Thyroid gland (tissue), 4 donors: ENCODE measurements at regions not wholly inside any gene's neighbourhood (a gene's known extent, or its start where the extent isn't known, plus 50 kb on each side); places are given as distances from the start of the nearest gene placed in this dataset.

ENCODE experiments used
- DNase-seq, 2 donors: peaks; one replicate each; pipeline ENCODE4 v3.0.0-alpha.2; 2019
- H3K27ac ChIP-seq, 3 donors: fragments of 200-600 bp; sonication (generic); 1 replicate in 2 of 3; 2 replicates in 1 of 3; pipeline ENCODE4 v1.5.1; 2016 to 2019; ENCODE audit warnings: mild to moderate bottlenecking in 1 of 3, moderate library complexity in 1 of 3
- H3K27me3 ChIP-seq: fragments of 200-600 bp; sonication (generic); one replicate; pipeline ENCODE4 v1.5.1; 2019
- H3K36me3 ChIP-seq, 2 donors: fragments of 200-600 bp; sonication (generic); one replicate each; pipeline ENCODE4 v1.5.1; 2016 to 2019
- H3K4me1 ChIP-seq, 2 donors: fragments of 200-600 bp; sonication (generic); one replicate each; pipeline ENCODE4 v1.5.1; 2017 to 2019
- H3K4me3 ChIP-seq, 3 donors: fragments of 200-600 bp; sonication (generic); replicated peaks in 1 of 3; 1 replicate in 2 of 3; 2 replicates in 1 of 3; pipeline ENCODE4 v1.5.1; 2016; ENCODE audit warnings: mild to moderate bottlenecking in 1 of 3
- H3K9me3 ChIP-seq: fragments of 200-600 bp; sonication (generic); one replicate; pipeline ENCODE4 v1.5.1; 2017
- CTCF ChIP-seq, 6 experiments: fragments of 200-600 bp in 3 of 6; fragments of 450-650 bp in 3 of 6; sonication (generic) in 3 of 6; IDR thresholded peaks; one replicate each; pipeline ENCODE4 v1.5.1; 2016 to 2019; ENCODE audit warnings: antibody characterized with exemption in 6 of 6, mild to moderate bottlenecking in 2 of 6, inconsistent platforms in 1 of 6, moderate library complexity in 1 of 6
- POLR2A ChIP-seq, 2 donors: fragments of 450-650 bp; IDR thresholded peaks; one replicate each; pipeline ENCODE4 v1.6.1; 2017; ENCODE audit warnings: antibody characterized with exemption in 2 of 2, mild to moderate bottlenecking in 2 of 2, moderate library complexity in 1 of 2
- WGBS, 2 donors: methylation state at CpG; one replicate each; pipeline ENCODE4 v1.1.5; 2017; 5-methylcytosine and 5-hydroxymethylcytosine counted together
- intact Hi-C: fragments of 100-400 bp; cut with DNase I; formaldehyde crosslinking; loops from one replicate; pipeline ENCODE4 v1.15.1; 2023

- WGBS, 2 donors = 85 to 87% methylated on average over 1 of the region's 1 CpG
- Histone ChIP-seq H3K36me3 (no peaks in the 10 kb centered on the region), H3K27ac (no peak overlapping the region), H3K4me1 (no peaks in the 10 kb centered on the region), H3K9me3 (no peaks in the 10 kb centered on the region), H3K27me3 (no peaks in the 10 kb centered on the region), H3K4me3 (no peak overlapping the region)
- TF ChIP-seq CTCF (IDR thresholded peaks at IDR 0.05) (no peak), POLR2A (IDR thresholded peaks at IDR 0.05) (no peak)
- intact Hi-C loops = no loop called here
- no peak for DNase-seq
Observed at GRCh38 chr15:48025118-48025517, 95.7 kb upstream of the SLC24A5 start.

GRCh38 chr15:48028712-48029111 lies 92.1 kb upstream of the SLC24A5 start:
- Histone ChIP-seq H3K27ac (no peak overlapping the region), H3K4me3 (no peak overlapping the region), H3K36me3 (no peaks in the 10 kb centered on the region), H3K4me1 (no peaks in the 10 kb centered on the region), H3K27me3 (no peaks in the 10 kb centered on the region), H3K9me3 (no peaks in the 10 kb centered on the region)
- no peak for DNase-seq
- TF ChIP-seq CTCF (IDR thresholded peaks at IDR 0.05) (no peak), POLR2A (IDR thresholded peaks at IDR 0.05) (no peak)
- intact Hi-C loops = no loop called here
- 91 to 92% methylated on average over 2 of the region's 2 CpGs for WGBS, 2 donors

- TF ChIP-seq POLR2A (IDR thresholded peaks at IDR 0.05) (no peak), CTCF (IDR thresholded peaks at IDR 0.05) (no peak)
- WGBS, 2 donors = 82 to 84% methylated on average over 2 of the region's 2 CpGs
Observed at GRCh38 chr15:48029642-48030041, 91.1 kb upstream of the SLC24A5 start.

GRCh38 chr15:48031466-48031865 lies 89.3 kb upstream of the SLC24A5 start:
- no peak for TF ChIP-seq POLR2A (IDR thresholded peaks at IDR 0.05)
- no peak for TF ChIP-seq CTCF (IDR thresholded peaks at IDR 0.05)
- Histone ChIP-seq H3K9me3 (no peaks in the 10 kb centered on the region), H3K27ac (no peak overlapping the region), H3K4me3 (no peak overlapping the region), H3K27me3 (no peaks in the 10 kb centered on the region), H3K4me1 (no peaks in the 10 kb centered on the region), H3K36me3 (no peaks in the 10 kb centered on the region)
- intact Hi-C loops = no loop called here
- DNase-seq = no peak
- 67 to 87% methylated on average over 1 of the region's 1 CpG for WGBS, 2 donors

More at GRCh38 chr15:48029642-48030041, 91.1 kb upstream of the SLC24A5 start:
- Histone ChIP-seq H3K27me3 (no peaks in the 10 kb centered on the region), H3K36me3 (no peaks in the 10 kb centered on the region), H3K4me1 (no peaks in the 10 kb centered on the region), H3K9me3 (no peaks in the 10 kb centered on the region), H3K4me3 (no peak overlapping the region), H3K27ac (no peak overlapping the region)
- intact Hi-C loops = no loop called here
- DNase-seq = no peak

- 77 to 80% methylated on average over 6 of the region's 6 CpGs for WGBS, 2 donors
- H3K9me3 ChIP-seq = no peaks in the 10 kb centered on the region
- no peaks in the 10 kb centered on the region for H3K27me3 ChIP-seq
- TF ChIP-seq CTCF (IDR thresholded peaks at IDR 0.05) = no peak
- no peak for TF ChIP-seq POLR2A (IDR thresholded peaks at IDR 0.05)
- no peak overlapping the region for H3K27ac ChIP-seq
- intact Hi-C loops = no loop called here
- no peak overlapping the region for H3K4me3 ChIP-seq
- no peak for DNase-seq
- no peaks in the 10 kb centered on the region for H3K4me1 ChIP-seq
- no peaks in the 10 kb centered on the region for H3K36me3 ChIP-seq
Observed at GRCh38 chr15:48031973-48032372, 88.8 kb upstream of the SLC24A5 start.
